Effector CD8-positive, alpha-beta T cell (primary cell): ENCODE measurements at regions not wholly inside any gene's neighbourhood (a gene's known extent, or its start where the extent isn't known, plus 50 kb on each side); places are given as distances from the start of the nearest gene placed in this dataset.
"Not testable (repeated sequence)": the region's sequence is repeated elsewhere in the genome, so short reads cannot be mapped to it uniquely, and the experiment has no call there.

Experiments
- DNase-seq: peaks from one replicate; lab custom pipeline; 2025; lab: John Stamatoyannopoulos, UW

DNA sequence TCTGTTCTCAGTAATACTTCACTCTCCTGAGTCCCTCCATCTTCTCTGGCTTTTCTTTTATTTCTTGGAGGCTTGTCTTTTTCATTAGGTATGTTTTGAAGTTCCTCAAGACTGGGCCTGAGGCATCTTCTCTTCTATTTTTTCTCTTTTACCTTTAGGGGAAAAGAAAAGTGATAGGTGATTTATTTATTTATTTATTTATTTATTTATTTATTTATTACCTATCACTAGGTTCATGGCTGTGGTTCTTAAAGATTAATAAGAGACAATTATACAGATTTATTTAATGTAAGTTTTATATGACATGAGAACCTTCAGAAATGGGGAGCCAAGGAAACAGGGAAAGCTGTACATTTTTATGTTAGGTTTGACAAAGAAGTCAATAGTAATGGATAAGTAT is 330.3 kb upstream of the RBMS3 start:
- no peak for DNase-seq

DNA sequence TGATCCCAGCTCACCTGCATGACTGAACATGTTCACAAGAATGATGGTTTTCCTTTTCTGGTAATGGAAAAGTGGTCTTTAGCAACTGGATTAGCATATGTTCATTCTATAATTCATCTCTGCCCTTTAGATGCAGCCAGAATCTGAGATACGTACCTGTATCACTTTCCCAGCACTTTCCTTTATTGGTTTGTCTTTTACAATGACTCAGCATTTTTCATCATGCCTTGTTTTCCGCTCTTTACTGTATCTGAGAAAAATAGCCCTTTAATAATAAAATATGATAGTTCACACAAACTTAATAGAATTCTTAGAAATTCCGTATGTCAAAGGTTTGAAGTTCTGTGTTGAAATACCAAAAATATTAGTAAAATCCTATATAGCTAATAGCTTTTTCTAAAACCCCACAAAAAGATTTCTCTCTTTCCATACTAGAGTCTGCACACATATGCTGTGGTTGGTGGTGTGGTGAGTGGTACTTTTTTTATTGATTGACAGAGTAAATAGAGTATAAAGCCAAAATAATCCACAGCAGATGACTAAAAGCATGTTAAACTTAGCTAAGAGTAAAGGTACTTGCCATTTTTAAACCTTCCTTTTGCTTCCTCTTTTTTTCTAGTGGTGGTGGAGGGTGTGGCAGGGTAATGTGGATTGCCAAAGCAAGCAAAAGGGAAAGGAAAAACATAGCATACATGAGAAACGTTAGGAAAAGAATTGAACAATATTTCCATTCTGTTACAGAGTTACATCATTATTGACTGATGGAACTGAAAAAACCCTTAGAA is 328.9 kb upstream of the RBMS3 start:
- DNase-seq = no peak

DNA sequence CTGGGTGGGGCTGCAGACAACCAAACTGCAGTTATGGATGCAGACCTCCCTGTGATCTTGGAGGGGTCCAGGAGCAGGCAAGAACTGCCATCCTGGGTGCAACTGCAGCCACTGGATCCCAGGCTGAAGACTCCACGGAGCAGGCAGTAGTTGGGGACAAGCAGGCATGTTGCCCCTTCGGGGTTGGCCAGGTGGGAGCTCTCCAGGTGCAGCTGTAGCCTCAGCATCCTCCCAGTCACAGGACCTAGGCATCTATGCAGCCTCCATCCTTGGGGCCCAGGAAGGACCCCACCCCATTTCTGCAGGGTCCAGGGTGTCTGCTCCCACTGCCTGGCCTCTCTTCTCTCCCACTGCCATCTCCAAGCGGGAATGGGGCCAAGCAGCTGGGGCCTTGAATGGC is 322.2 kb upstream of the RBMS3 start:
- DNase-seq = no peak

DNA sequence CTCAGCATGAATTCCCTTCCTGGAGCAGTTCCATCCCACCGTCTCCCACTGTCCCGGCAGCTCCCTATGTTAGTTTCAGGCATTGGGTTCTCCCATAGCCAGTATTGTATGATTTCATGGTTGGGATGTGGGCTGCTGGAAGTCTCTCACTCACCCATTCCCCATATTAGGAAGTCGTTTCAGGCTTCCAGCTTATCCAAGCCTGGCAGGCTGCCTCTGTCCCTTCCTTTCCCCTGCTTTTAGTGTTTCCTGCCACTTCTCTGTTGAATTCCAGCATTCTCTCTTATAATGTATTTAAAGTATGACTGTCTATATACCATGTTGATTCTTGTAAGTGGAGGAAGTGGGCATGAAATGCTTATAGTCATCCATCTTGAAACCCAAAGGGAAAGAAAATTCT is 309.7 kb upstream of the RBMS3 start:
- no peak for DNase-seq

- DNase-seq = no peak
These were observed 307.9 kb upstream of the RBMS3 start for GRCh38 chr3:28972921-28973320.

DNA sequence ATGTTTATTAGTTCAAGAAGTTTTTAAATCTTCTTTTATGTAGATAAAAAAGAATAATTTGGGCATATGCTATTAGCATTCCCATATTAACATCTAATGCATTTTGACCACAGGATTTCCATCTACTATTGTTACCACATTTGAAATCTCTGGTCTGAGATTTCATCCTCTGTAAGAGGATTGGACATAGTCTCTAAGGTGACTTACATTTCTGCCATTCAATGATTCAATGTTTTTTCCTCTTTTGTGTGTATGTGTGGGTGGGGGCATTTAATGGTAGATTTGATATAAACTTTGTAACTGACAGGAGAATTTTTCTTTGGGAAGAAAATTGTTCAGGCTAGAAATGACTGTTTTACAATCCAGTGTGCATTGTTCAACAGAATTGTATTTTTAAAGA is 307.3 kb upstream of the RBMS3 start:
- DNase-seq = no peak

- DNase-seq = no peak
These were observed 302.8 kb upstream of the RBMS3 start for GRCh38 chr3:28978092-28978491.

DNA sequence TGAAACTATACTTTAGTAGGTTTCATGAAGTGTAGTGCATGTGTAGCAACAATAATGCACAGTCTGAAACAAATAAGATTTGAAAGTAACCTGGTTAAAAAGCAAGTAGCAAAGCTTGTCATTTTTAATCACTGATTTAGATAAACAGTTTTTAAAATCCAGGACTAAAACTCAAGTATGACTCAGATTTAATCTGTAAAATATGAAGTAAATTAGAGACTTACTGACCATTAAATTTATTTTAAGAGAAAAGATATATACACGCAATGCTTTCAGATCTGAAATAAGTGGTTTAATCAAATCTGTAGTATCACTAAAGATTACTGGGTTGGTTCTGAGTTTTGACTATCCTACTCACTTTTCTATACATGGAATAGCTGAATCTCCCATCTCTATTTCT is 300.7 kb upstream of the RBMS3 start:
- DNase-seq = no peak

GRCh38 chr3:28980631-28981030 is 300.2 kb upstream of the RBMS3 start:
- DNase-seq = no peak

- no peak for DNase-seq
These were observed 298.0 kb upstream of the RBMS3 start for GRCh38 chr3:28982906-28983305.

DNA sequence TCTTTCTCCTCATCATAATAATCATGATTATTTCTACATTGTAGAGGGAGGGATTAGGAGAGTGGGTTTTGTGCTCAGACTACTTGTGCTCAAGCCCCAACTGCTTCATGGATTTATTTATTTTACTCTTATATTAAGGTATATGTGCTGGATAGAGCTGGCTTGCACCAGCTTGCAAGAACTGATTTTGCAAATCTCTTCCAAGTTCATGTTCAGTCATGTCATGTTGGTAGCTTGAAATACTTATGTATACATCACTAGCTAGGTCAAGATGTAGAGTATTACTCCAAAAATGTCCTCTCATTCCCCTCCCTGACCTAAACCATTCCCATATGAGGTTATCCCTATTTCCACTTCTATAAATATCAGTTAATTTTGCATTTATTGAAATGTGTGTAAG is 293.9 kb upstream of the RBMS3 start:
- no peak for DNase-seq

DNA sequence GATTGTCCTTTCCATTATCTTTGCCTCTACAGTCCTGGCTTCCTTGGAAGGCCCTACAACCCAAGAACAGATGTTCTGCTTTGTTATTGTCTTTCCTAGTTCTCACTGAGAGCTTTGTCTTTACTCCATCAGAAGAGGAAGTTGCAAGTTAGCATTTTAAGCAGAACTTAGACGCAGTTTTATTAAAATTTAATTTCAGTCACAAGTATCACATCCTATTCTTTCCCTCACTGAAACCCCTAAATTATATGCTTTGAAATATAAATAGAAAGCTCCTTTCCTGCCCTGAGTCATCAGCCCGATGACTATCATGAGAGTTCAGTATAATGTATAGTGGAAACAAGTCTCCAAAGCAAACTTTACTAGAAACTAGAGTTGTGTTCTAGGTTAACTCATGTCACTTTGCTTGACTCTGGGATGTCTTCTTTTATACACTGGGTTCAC is 291.2 kb upstream of the RBMS3 start:
- DNase-seq = no peak

DNA sequence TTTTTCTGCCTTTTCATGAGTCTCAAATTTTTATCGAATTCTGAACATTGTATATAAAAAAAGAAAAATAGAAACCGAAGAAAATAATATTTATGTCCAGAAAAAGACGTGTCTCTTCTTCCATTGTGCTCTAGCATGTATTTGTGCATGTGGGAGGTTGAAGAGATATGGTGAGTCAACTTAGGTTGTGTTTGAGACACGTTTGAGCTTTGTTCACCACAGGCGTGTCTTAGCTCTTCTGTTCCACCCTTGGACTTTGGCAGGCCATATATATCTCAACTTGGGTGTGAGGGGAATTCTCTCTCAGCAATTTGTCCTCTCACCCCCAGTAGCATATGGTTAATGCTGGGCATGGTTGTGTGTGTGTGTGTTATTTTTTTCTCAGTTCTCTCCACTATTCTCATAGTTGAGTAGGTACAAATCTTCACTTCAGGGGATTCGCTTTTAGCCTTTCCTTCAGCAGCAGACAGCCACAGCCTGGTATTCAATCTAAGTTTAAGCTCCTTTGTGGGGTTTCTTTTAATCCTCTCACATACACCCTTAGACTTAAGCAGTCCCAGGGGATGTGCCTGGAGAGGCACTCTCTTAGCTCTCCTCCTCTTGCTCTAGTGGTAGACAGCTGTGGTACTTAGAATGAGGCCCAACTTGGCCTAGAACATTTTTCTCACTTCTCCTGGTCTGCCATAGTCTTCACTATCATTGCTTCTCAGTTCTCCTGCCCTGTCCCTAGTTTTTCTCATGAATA is 286.5 kb upstream of the RBMS3 start:
- DNase-seq = no peak

DNA sequence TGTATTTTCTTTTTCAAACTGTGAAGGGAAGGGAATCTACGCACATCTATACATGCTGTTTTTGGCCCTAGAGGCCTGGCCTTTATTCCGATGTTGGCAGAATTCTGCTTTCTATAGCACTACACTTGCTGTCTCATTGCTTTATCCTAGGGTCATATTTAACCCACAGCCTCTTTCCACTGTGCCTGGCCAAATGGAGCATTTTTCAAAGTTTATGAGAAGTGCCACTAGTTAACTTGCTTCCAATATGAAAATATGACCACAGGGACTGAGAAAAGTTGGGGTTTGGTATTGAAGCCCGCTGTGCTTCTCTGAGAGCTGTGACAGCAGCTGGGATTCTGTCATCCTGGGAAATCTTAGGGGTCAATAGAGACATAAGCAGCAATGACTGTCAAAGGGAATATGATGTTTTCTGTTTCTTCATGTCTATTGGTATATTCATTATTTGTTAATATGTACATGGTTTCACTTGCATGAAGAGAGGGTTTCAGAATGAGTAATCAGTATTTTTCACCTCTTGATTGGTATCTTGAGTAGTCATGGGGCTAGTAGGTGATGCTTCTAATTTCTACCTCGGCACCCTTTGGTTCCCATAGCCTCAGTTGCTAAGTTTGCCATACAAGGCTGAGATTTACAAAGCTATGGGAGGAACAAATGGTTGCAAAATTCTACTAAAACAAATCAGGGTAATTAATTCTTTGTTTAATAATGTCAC is 275.8 kb upstream of the RBMS3 start:
- DNase-seq = no peak

DNA sequence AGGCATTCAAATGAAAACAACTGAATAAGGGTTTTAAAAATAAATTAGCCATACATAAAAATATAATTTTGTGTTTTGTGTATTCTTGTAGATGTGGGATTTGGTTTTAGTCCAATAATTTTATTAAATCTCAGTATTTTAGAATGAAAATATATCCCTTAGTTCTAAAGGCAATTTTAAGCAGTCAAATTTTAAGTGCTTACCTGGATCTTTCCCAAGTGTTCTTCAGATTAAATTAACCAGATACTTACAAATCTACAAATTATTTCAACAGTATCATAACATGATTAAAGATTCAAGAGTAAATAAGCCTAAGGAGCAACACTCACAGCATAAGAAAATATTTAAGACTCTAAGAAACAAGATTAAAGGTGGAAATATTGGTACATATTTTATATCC is 275.0 kb upstream of the RBMS3 start:
- DNase-seq = no peak

- no peak for DNase-seq
These were observed 269.4 kb upstream of the RBMS3 start for GRCh38 chr3:29011441-29011840.

DNA sequence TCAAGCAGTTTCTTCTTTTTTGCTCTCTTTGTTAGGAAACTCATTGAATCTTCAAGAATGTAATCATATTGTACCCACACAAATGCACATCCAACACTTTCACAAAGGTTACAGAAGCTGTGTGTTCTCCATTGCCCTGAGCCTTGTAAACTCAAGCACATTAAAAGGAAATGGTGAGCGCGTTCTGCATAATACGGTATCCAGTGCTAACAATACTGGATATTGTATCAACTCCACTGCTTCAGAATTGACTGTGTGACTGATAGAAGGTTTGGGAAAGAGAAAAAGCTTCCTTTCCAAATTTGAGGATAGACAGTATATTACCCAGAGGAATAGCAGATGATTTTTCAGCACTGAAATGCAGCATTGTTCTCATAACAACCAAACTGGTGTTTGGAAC is 268.9 kb upstream of the RBMS3 start:
- DNase-seq = no peak

GRCh38 chr3:29022976-29023375 is 257.9 kb upstream of the RBMS3 start:
- no peak for DNase-seq

DNA sequence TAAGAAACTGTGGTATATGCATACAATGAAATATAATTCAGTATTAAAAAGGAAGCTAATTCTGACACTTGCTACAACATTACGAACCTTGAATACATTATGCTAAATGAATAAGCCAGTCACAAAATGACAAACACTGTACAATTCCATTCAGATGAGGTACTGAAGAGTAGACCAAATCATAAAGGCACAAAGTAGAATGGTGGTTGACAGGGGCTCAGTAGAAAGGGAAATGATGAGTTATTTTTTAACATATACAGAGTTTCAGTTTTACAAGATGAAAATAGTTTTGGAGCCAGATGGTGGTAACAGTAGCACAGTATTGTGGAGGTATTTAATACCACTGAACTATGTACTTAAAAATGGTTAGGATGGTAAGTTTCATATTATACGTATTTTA is 254.6 kb upstream of the RBMS3 start:
- no peak for DNase-seq

DNA sequence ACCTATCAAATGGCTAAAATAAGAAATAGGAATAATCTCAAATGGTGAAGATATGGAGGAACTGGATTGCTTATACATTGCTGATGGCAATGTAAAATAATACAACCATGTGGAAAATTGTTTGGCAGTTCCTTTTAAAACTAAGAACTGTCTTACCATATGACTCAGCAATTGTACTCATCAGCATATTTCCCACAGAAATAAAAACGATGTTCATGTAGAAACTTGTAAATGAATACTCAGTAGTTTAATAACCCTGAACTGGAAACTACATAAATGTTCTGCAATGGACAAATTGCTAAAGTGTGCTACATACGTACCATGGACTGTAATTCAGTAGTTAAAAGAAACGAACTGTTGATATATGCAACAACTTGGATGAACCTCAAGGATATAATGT is 253.9 kb upstream of the RBMS3 start:
- DNase-seq = no peak

DNA sequence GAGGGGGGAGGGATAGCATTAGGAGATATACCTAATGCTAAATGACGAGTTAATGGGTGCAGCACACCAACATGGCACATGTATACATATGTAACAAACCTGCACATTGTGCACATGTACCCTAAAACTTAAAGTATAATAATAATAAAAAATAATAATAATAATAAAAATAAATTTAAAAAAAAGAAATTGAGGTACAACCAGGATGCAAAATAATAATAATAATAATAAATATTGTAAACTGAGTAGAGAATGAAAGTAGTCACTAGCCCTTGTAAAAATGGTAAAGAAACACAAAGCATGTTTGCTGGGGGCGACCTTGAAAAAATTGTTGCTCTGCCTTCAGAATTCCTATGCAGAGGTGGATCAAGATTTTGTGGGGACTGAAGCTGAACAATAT is 249.7 kb upstream of the RBMS3 start:
- not testable (repeated sequence) for DNase-seq

DNA sequence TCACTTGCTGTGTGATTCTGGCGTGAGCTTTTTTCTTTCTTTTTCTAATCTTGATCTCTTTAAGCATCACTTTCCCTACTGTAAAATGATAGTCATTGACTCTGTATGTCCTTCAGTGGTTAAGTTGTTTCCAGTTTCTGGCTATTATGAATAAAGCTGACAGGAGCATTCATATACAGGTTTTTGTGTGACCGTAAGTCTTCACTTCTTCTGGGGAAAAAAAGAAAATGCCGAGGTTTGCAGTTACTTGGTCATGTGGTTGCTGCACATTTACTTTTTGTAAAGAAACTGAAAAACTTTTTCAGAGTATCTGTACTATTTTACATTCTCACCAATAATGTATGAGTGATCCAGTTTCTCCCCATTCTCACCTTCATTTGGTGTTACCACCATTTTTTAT is 247.4 kb upstream of the RBMS3 start:
- no peak for DNase-seq

DNA sequence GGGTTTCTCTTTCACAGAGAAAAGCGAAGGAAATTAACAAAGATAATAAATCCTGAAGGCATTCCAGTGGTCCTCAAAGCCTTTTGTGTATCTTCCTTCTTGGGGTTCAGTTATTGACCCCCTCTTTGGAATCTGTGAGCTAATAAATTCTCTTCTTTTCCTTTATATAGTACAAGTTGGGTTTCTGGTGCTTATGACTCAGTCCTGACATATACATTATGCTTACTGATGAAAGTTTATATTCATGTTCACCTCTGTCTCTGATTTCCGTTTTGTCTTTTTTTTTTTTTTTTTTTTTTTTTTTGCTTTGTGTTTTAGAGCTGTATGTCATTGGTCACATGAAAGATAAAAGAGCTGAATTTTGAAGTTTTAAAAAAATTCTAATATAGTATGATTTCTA is 230.7 kb upstream of the RBMS3 start:
- no peak for DNase-seq
